ENCODE measurements at regions not wholly inside any gene's neighbourhood (a gene's known extent, or its start where the extent isn't known, plus 50 kb on each side); places are given as distances from the start of the nearest gene placed in this dataset.

DNA sequence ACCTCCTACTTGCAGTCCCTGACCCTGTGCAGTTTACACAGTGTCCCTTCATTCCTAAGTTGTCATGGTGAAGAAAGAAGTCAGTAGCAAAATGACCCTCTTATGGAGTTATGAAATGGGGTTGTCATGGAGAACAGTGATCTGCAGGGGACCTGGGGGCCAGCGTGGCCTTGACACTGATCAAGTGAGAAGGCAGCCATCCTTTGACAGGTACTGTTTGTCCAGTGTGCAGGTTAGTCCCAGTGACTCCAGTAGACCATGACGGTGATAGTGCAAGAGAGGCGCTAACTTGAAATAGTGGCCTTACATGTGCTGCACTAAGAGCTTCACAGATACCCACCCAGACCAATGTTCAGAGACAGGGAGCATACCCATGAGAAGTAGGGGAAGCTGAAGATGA, 87.9 kb downstream of the IL12A start:
- Histone ChIP-seq H3K36me3 (ENCODE audit: control insufficient read depth in 2 of 3, insufficient read depth in 3 of 3, low read length in 3 of 3) (no peaks in the 10 kb centered on the region), H3K4me1 (ENCODE audit: control insufficient read depth in 2 of 2, insufficient read depth in 2 of 2, low read length in 2 of 2) (no peaks in the 10 kb centered on the region), H3K4me3 (ENCODE audit: low read length) (no peak overlapping the region), H3K27ac (ENCODE audit: low read depth, low read length) (no peak overlapping the region), H3K27me3 (ENCODE audit: control insufficient read depth in 2 of 2, insufficient read depth in 2 of 2, low read length in 2 of 2) (no peaks in the 10 kb centered on the region), H3K9me3 (ENCODE audit: control insufficient read depth in 2 of 3, low read length in 3 of 3) (no peaks in the 10 kb centered on the region)
- POLR2A ChIA-PET: no interaction called here
- H3K27ac Mint-ChIP-seq: no peak overlapping the region
- ATAC-seq (no peak), DNase-seq (no peak)
- intact Hi-C loops (cut with micrococcal nuclease): no loop called here
- CTCF ChIA-PET: interaction anchor here (0.6 kb wide), 1 partner anchor 103 kb away, joined by 5 read pairs; no protein-coding TSS in a partner anchor
- no peak overlapping the region for H3K4me3 Mint-ChIP-seq
- no peaks in the 10 kb centered on the region for H3K36me3 Mint-ChIP-seq
- no peaks in the 10 kb centered on the region for H3K9me3 Mint-ChIP-seq
- H3K27me3 Mint-ChIP-seq: no peaks in the 10 kb centered on the region
- H3K4me1 Mint-ChIP-seq: no peaks in the 10 kb centered on the region

DNA sequence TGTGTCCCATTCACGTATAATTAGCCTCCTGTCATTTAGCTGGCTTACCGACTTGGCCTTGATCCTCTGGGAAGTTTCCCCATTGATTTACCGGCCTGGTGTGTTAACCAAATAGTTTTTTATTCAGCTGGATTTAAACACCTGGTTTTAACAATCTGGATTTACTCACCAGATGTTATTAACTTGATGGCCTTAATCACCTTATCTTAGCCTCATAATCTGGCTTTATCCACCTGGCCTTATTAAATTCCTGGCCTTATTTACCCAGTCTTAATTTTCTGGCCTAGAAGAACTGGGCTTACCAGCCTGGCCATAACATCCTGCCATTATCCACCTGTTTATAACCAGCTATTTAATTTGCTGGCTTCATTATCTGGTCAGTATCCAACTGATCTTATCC, 89.9 kb downstream of the IL12A start:
- Histone ChIP-seq H3K36me3 (ENCODE audit: control insufficient read depth in 2 of 3, insufficient read depth in 3 of 3, low read length in 3 of 3) (no peaks in the 10 kb centered on the region), H3K9me3 (ENCODE audit: control insufficient read depth in 2 of 3, low read length in 3 of 3) (no peaks in the 10 kb centered on the region), H3K4me3 (ENCODE audit: low read length) (no peak overlapping the region), H3K4me1 (ENCODE audit: control insufficient read depth in 2 of 2, insufficient read depth in 2 of 2, low read length in 2 of 2) (no peaks in the 10 kb centered on the region), H3K27ac (ENCODE audit: low read depth, low read length) (no peak overlapping the region), H3K27me3 (ENCODE audit: control insufficient read depth in 2 of 2, insufficient read depth in 2 of 2, low read length in 2 of 2) (no peaks in the 10 kb centered on the region)
- Mint-ChIP-seq H3K27ac (no peak overlapping the region), H3K9me3 (peaks cover 0 to 11% (median 6%) of the 10 kb centered on the region in 11 donors), H3K4me1 (no peaks in the 10 kb centered on the region), H3K27me3 (no peaks in the 10 kb centered on the region), H3K4me3 (no peak overlapping the region), H3K36me3 (peaks cover 0 to 4% (median 0%) of the 10 kb centered on the region in 5 donors)
- intact Hi-C loops (cut with micrococcal nuclease): no loop called here
- no peak for ATAC-seq
- ChIA-PET CTCF (no interaction called here), POLR2A (no interaction called here)
- no peak for DNase-seq

DNA sequence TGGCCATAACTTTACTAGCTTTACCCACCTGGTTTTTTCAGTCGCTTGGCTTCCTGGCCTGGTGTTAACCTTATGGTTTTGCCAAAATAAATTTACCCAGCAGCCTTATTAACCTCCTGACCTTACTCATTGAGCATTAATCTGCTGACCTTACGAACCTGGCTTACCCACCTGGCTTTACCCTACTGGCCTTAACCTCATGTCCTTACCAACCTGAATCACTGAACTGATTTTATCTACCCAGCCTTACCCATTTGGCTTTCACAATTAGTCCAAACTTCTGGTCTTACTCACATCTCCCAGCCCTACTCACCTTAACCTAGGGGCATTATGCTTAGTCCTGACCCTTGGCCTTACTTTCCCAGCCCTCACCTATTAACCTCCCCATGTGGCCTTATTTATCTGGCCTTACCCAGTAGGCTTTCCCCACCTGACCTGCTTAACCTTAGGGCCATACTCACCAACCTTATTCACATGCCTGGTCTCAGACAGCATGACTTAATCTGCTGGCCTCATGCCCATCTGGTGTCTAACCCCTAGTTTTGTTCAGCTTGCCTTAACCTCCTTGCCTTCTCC, 93.4 kb downstream of the IL12A start:
- H3K4me1 Mint-ChIP-seq: no peaks in the 10 kb centered on the region
- no peak overlapping the region for H3K4me3 Mint-ChIP-seq
- H3K27me3 ChIP-seq (ENCODE audit: control insufficient read depth in 2 of 2, insufficient read depth in 2 of 2, low read length in 2 of 2): no peaks in the 10 kb centered on the region
- H3K9me3 Mint-ChIP-seq: peaks cover 0 to 20% (median 8%) of the 10 kb centered on the region in 11 donors
- no peaks in the 10 kb centered on the region for H3K4me1 ChIP-seq (ENCODE audit: control insufficient read depth in 2 of 2, insufficient read depth in 2 of 2, low read length in 2 of 2)
- no peaks in the 10 kb centered on the region for H3K36me3 ChIP-seq (ENCODE audit: control insufficient read depth in 2 of 3, insufficient read depth in 3 of 3, low read length in 3 of 3)
- H3K27ac ChIP-seq (ENCODE audit: low read depth, low read length): no peak overlapping the region
- ChIA-PET CTCF (no interaction called here), POLR2A (no interaction called here)
- intact Hi-C loops (cut with micrococcal nuclease): no loop called here
- no peak overlapping the region for H3K27ac Mint-ChIP-seq
- DNase-seq (no peak), ATAC-seq (no peak)
- H3K9me3 ChIP-seq (ENCODE audit: control insufficient read depth in 2 of 3, low read length in 3 of 3): no peaks in the 10 kb centered on the region
- no peak overlapping the region for H3K4me3 ChIP-seq (ENCODE audit: low read length)
- H3K27me3 Mint-ChIP-seq: no peaks in the 10 kb centered on the region
- peaks cover 0 to 4% (median 0%) of the 10 kb centered on the region in 5 donors for H3K36me3 Mint-ChIP-seq

DNA sequence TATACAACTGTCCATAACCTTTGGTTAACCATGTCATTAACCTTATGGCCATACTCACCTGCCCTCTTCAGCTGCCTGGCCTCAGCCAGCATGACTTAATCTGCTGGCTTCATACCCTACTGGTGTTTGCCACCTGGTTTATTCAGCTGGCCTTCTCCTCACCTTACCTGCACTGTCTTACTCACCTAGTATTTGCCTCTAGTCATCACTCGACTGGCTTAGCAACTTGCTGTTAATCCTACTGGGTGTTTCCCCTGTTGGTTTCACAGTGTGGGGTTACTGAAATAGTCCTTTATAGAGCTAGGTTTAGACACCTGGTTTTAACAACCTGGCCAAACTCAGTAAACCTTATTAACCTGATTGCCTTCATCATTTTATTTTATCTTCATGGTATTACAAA, 96.4 kb downstream of the IL12A start:
- ChIA-PET CTCF (no interaction called here), POLR2A (no interaction called here)
- H3K4me1 Mint-ChIP-seq: no peaks in the 10 kb centered on the region
- no peak for DNase-seq
- H3K4me3 Mint-ChIP-seq: no peak overlapping the region
- Histone ChIP-seq H3K27ac (ENCODE audit: low read depth, low read length) (no peak overlapping the region), H3K27me3 (ENCODE audit: control insufficient read depth in 2 of 2, insufficient read depth in 2 of 2, low read length in 2 of 2) (no peaks in the 10 kb centered on the region), H3K4me3 (ENCODE audit: low read length) (no peak overlapping the region), H3K36me3 (ENCODE audit: control insufficient read depth in 2 of 3, insufficient read depth in 3 of 3, low read length in 3 of 3) (no peaks in the 10 kb centered on the region), H3K4me1 (ENCODE audit: control insufficient read depth in 2 of 2, insufficient read depth in 2 of 2, low read length in 2 of 2) (no peaks in the 10 kb centered on the region), H3K9me3 (ENCODE audit: control insufficient read depth in 2 of 3, low read length in 3 of 3) (no peaks in the 10 kb centered on the region)
- peaks cover 0 to 4% (median 0%) of the 10 kb centered on the region in 5 donors for H3K36me3 Mint-ChIP-seq
- H3K27me3 Mint-ChIP-seq: no peaks in the 10 kb centered on the region
- no peak overlapping the region for H3K27ac Mint-ChIP-seq
- ATAC-seq: no peak
- intact Hi-C loops (cut with micrococcal nuclease): no loop called here
- peaks cover 0 to 23% (median 11%) of the 10 kb centered on the region in 11 donors for H3K9me3 Mint-ChIP-seq

DNA sequence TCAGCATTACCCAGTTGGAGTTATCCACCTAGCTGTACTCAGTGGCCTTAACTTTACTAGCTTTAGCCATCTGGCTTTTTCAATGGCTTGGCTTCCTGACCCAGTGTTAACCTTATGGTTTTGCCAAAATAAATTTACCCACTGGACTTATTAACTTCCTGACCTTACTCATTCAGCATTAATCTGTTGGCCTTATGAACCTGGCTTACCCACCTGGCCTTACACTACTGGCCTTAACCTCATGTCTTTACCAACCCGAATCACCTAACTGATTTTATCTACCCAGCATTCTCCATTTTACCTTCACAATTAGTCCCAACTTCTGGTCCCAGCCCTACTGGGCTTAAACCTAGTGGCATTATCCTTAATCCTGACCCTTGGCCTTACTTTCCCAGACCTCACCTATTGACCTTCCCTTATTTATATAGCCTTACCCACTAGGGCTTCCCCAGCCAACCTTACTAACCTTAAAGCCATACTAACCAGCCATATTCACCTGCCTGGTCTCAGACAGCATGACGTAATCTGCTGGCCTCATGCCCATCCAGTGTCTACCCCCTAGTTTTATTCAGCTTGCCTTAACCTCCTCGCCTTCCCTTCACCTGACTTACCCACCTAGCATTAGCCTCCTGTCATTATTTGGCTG, 100.0 kb downstream of the IL12A start:
- Histone ChIP-seq H3K9me3 (ENCODE audit: control insufficient read depth in 2 of 3, low read length in 3 of 3) (no peaks in the 10 kb centered on the region), H3K27me3 (ENCODE audit: control insufficient read depth in 2 of 2, insufficient read depth in 2 of 2, low read length in 2 of 2) (no peaks in the 10 kb centered on the region), H3K4me3 (ENCODE audit: low read length) (no peak overlapping the region), H3K36me3 (ENCODE audit: control insufficient read depth in 2 of 3, insufficient read depth in 3 of 3, low read length in 3 of 3) (no peaks in the 10 kb centered on the region), H3K4me1 (ENCODE audit: control insufficient read depth in 2 of 2, insufficient read depth in 2 of 2, low read length in 2 of 2) (no peaks in the 10 kb centered on the region), H3K27ac (ENCODE audit: low read depth, low read length) (no peak overlapping the region)
- Mint-ChIP-seq H3K36me3 (peaks cover 0 to 1% (median 0%) of the 10 kb centered on the region in 5 donors), H3K4me3 (no peak overlapping the region), H3K27ac (no peak overlapping the region), H3K4me1 (no peaks in the 10 kb centered on the region), H3K9me3 (peaks cover 0 to 16% (median 0%) of the 10 kb centered on the region in 11 donors), H3K27me3 (no peaks in the 10 kb centered on the region)
- CTCF ChIA-PET: no interaction called here
- ATAC-seq (no peak), DNase-seq (no peak)
- POLR2A ChIA-PET: no interaction called here
- intact Hi-C loops (cut with micrococcal nuclease): no loop called here

DNA sequence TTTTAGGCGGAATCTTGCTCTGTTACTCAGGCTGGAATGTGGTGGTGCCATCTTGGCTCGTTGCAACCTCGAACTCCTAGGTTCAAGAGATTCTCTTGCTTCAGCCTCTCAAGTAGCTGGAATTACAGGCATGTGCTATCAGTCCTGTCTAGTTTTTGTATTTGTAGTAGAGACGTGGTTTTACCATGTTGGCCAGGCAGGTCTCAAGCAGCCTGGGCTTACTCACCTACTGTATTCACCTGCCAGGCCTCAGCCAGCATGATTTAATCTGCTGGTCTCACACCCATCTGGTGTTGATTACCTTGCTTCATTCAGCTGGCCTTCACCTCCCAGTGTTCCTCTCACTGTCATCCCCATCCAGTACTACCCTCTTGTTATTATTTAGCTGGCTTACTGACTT, 102.0 kb downstream of the IL12A start:
- Mint-ChIP-seq H3K9me3 (peaks cover 0 to 16% (median 0%) of the 10 kb centered on the region in 11 donors), H3K36me3 (peaks cover 0 to 1% (median 0%) of the 10 kb centered on the region in 5 donors), H3K4me3 (no peak overlapping the region), H3K27me3 (no peaks in the 10 kb centered on the region), H3K27ac (no peak overlapping the region), H3K4me1 (no peaks in the 10 kb centered on the region)
- Histone ChIP-seq H3K36me3 (ENCODE audit: control insufficient read depth in 2 of 3, insufficient read depth in 3 of 3, low read length in 3 of 3) (no peaks in the 10 kb centered on the region), H3K27me3 (ENCODE audit: control insufficient read depth in 2 of 2, insufficient read depth in 2 of 2, low read length in 2 of 2) (no peaks in the 10 kb centered on the region), H3K27ac (ENCODE audit: low read depth, low read length) (no peak overlapping the region), H3K4me1 (ENCODE audit: control insufficient read depth in 2 of 2, insufficient read depth in 2 of 2, low read length in 2 of 2) (no peaks in the 10 kb centered on the region), H3K9me3 (ENCODE audit: control insufficient read depth in 2 of 3, low read length in 3 of 3) (no peaks in the 10 kb centered on the region), H3K4me3 (ENCODE audit: low read length) (no peak overlapping the region)
- intact Hi-C loops (cut with micrococcal nuclease): no loop called here
- no peak for DNase-seq
- no peak for ATAC-seq
- ChIA-PET CTCF (no interaction called here), POLR2A (no interaction called here)

DNA sequence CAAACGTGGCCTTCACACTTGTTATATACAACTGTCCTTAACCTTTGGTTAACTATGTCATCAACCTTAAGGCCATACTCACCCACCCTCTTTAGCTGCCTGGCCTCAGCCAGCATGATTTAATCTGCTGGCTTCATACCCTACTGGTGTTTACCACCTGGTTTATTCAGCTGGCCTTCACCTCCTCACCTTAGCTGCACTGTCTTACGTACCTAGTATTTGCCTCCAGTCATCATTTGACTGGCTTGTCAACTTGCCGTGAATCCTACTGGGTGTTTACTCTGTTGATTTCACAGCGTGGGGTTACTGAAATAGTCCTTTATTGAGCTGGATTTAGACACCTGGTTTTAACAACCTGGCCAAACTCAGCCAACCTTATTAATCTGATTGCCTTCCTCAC, 102.8 kb downstream of the IL12A start:
- DNase-seq: no peak
- Histone ChIP-seq H3K4me3 (ENCODE audit: low read length) (no peak overlapping the region), H3K36me3 (ENCODE audit: control insufficient read depth in 2 of 3, insufficient read depth in 3 of 3, low read length in 3 of 3) (no peaks in the 10 kb centered on the region), H3K27me3 (ENCODE audit: control insufficient read depth in 2 of 2, insufficient read depth in 2 of 2, low read length in 2 of 2) (no peaks in the 10 kb centered on the region), H3K4me1 (ENCODE audit: control insufficient read depth in 2 of 2, insufficient read depth in 2 of 2, low read length in 2 of 2) (no peaks in the 10 kb centered on the region), H3K9me3 (ENCODE audit: control insufficient read depth in 2 of 3, low read length in 3 of 3) (no peaks in the 10 kb centered on the region), H3K27ac (ENCODE audit: low read depth, low read length) (no peak overlapping the region)
- peaks cover 0 to 16% (median 0%) of the 10 kb centered on the region in 11 donors for H3K9me3 Mint-ChIP-seq
- no peak overlapping the region for H3K27ac Mint-ChIP-seq
- ATAC-seq: no peak
- POLR2A ChIA-PET: no interaction called here
- no peak overlapping the region for H3K4me3 Mint-ChIP-seq
- H3K4me1 Mint-ChIP-seq: no peaks in the 10 kb centered on the region
- CTCF ChIA-PET: no interaction called here
- intact Hi-C loops (cut with micrococcal nuclease): no loop called here
- no peaks in the 10 kb centered on the region for H3K27me3 Mint-ChIP-seq
- H3K36me3 Mint-ChIP-seq: peaks cover 0 to 1% (median 0%) of the 10 kb centered on the region in 5 donors
